Left lung (tissue), 4 donors: ENCODE measurements at regions not wholly inside any gene's neighbourhood (a gene's known extent, or its start where the extent isn't known, plus 50 kb on each side); places are given as distances from the start of the nearest gene placed in this dataset.

Source experiments
- ATAC-seq: fragments of 200-7000 bp; cut with Tn5 transposase; one replicate; pipeline ENCODE4 v1.9.1; 2020; ENCODE audit warnings: moderate library complexity
- DNase-seq, 4 donors: peaks; one replicate each; pipeline ENCODE4 v3.0.0-alpha.2; 2013 to 2020
- H3K27ac ChIP-seq, 2 donors: fragments of 200-600 bp; sonication (generic) in 1 of 2; one replicate each; pipeline versions ENCODE4 v1.5.0 to v1.8.0; 2020 to 2021
- H3K27me3 ChIP-seq, 2 donors: fragments of 200-600 bp; sonication (generic) in 1 of 2; one replicate each; pipeline versions ENCODE4 v1.5.0 to v1.8.0; 2020 to 2021
- H3K36me3 ChIP-seq, 2 donors: fragments of 200-600 bp; sonication (generic) in 1 of 2; one replicate each; pipeline versions ENCODE4 v1.5.0 to v1.8.0; 2020 to 2021
- H3K4me1 ChIP-seq, 2 donors: fragments of 200-600 bp; one replicate each; pipeline ENCODE4 v1.8.0; 2021
- H3K4me3 ChIP-seq, 2 donors: fragments of 200-600 bp; sonication (generic) in 1 of 2; one replicate each; pipeline versions ENCODE4 v1.5.0 to v1.8.0; 2020 to 2021; ENCODE audit warnings: mild to moderate bottlenecking in 1 of 2
- H3K9me3 ChIP-seq, 2 donors: fragments of 200-600 bp; sonication (generic) in 1 of 2; one replicate each; pipeline versions ENCODE4 v1.5.0 to v1.8.0; 2020 to 2021
- intact Hi-C, 2 donors: fragments of 100-400 bp; cut with DNase I; formaldehyde crosslinking; loops; one replicate each; pipeline versions ENCODE4 v1.11.2 to v1.14.2; 2022
- TF ChIP-seq, protein P1 (sequence below), 2 donors: fragments of 200-600 bp; sonication (generic) in 1 of 2; IDR thresholded peaks; one replicate each; pipeline versions ENCODE4 v1.5.0 to v1.8.0; 2021; ENCODE audit warnings: antibody characterized with exemption in 2 of 2
- donor health status: DM: no; HTN: yes; CAD: no.
- donor health status: DM: no; HTN: no; CAD: no.

DNA sequence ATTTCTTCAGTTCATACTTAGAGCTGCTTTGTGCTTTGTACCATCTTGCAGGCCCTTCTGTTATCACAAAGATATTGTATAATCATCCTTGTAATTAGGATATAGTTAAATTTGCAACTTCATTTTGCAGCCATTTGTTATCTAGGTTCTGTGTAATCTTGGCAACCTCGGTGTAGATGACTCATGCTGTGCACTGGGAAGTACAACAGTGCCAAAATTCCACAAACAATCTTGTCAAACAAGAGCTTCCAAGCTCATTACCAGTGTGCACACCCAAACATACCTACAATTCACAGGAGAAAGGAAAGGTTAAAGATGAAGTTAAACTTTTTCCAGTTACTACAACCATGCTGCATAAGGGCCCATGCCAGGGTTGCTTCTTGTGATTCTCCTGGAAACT is 1231.8 kb downstream of the CDH11 start:
- Histone ChIP-seq H3K4me1 (no peaks in the 10 kb centered on the region), H3K27me3 (no peaks in the 10 kb centered on the region), H3K27ac (no peak overlapping the region), H3K4me3 (no peak overlapping the region), H3K9me3 (no peaks in the 10 kb centered on the region), H3K36me3 (no peaks in the 10 kb centered on the region)
- TF ChIP-seq, protein P1, sequence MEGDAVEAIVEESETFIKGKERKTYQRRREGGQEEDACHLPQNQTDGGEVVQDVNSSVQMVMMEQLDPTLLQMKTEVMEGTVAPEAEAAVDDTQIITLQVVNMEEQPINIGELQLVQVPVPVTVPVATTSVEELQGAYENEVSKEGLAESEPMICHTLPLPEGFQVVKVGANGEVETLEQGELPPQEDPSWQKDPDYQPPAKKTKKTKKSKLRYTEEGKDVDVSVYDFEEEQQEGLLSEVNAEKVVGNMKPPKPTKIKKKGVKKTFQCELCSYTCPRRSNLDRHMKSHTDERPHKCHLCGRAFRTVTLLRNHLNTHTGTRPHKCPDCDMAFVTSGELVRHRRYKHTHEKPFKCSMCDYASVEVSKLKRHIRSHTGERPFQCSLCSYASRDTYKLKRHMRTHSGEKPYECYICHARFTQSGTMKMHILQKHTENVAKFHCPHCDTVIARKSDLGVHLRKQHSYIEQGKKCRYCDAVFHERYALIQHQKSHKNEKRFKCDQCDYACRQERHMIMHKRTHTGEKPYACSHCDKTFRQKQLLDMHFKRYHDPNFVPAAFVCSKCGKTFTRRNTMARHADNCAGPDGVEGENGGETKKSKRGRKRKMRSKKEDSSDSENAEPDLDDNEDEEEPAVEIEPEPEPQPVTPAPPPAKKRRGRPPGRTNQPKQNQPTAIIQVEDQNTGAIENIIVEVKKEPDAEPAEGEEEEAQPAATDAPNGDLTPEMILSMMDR (IDR thresholded peaks at IDR 0.05) = no peak
- DNase-seq (peak in 2 of 4 donors; percentile 10 to 25), ATAC-seq (peak; percentile 79)
- intact Hi-C loops = no loop called here

DNA sequence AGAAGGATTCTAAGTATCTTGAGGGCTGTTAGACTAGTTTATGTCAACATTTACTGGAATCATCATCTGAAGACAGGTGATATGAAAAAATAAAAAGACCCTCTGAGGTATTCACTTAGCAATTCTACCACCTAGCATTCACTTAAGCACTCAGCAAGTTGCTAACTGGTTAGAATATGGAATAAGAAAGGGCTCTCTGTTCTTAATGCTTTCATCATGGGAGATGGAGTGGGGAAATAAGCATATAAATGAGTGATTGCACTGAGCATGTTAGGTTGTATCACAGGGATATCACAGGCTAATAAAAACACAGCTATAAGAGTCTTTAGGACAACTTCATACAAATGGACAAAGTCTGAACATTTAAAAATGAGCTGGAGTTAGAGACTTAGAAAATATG is 1238.8 kb downstream of the CDH11 start:
- H3K27ac ChIP-seq = no peak overlapping the region
- H3K4me3 ChIP-seq = no peak overlapping the region
- ATAC-seq (no peak), DNase-seq (no peak)
- H3K4me1 ChIP-seq = no peaks in the 10 kb centered on the region
- TF ChIP-seq, protein P1 (IDR thresholded peaks at IDR 0.05) = no peak
- H3K9me3 ChIP-seq = no peaks in the 10 kb centered on the region
- intact Hi-C loops = no loop called here
- H3K36me3 ChIP-seq = no peaks in the 10 kb centered on the region
- no peaks in the 10 kb centered on the region for H3K27me3 ChIP-seq

DNA sequence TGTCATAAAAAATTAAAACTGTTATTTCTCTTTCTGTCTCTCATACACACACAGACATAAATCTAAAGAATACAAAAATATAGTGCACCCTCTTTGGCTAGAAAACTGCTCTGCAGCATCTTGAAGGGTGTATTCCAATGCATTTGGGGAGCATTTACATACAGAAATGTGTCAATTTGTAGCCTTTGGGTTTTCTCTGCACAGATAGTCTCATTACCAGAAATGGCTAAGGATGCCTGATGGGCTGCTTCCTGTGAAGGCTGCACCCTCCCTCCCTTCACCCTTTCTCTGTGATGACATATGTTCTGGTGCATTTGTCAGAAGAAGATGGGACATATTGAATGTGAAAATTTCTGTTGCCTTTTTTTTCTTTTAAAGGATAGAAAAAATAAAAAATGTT is 1239.3 kb downstream of the CDH11 start:
- ATAC-seq (no peak), DNase-seq (no peak)
- Histone ChIP-seq H3K4me1 (no peaks in the 10 kb centered on the region), H3K36me3 (no peaks in the 10 kb centered on the region), H3K9me3 (no peaks in the 10 kb centered on the region), H3K27me3 (no peaks in the 10 kb centered on the region), H3K27ac (no peak overlapping the region), H3K4me3 (no peak overlapping the region)
- intact Hi-C loops = no loop called here
- TF ChIP-seq, protein P1 (IDR thresholded peaks at IDR 0.05) = no peak

DNA sequence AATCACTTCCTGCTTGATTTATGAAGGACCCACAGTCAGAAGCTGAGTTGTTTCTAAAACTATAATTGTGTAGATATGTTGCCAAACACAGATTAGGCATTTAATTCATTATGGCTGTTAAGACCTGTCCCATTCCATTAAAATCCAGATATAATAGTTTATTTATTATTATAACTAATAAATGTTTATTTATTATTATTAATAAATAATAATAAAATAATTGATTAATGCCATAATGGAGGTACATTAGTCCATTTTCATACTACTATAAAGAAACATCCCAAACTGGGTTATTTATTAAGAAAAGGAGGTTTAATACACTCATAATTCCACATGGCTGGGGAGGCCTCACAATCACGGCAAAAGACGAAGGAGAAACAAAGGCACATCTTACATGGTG is 1240.9 kb downstream of the CDH11 start:
- no peaks in the 10 kb centered on the region for H3K9me3 ChIP-seq
- H3K4me3 ChIP-seq = no peak overlapping the region
- H3K4me1 ChIP-seq = no peaks in the 10 kb centered on the region
- TF ChIP-seq, protein P1 (IDR thresholded peaks at IDR 0.05) = no peak
- H3K27ac ChIP-seq = no peak overlapping the region
- no peak for DNase-seq
- no peaks in the 10 kb centered on the region for H3K36me3 ChIP-seq
- H3K27me3 ChIP-seq = no peaks in the 10 kb centered on the region
- intact Hi-C loops = no loop called here
- ATAC-seq = no peak

DNA sequence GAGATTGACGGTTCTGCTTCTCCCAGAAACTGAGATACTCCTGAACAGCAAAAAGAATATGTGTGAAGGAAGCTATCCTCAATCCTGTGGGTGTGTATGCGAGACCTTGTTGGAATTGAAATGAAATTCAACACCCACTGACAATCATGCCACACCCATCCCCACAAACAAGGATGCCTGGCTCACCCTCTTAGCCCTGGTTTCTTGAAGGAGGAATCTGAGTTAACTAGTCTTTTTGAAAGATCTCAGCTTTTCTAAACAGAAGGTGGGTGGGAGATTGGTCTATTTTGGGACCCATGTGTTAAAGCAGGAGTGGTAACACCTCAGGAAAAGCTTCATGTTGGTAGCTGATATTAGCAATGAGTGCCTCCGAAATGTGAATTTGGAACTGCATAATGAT is 1244.5 kb downstream of the CDH11 start:
- Histone ChIP-seq H3K36me3 (no peaks in the 10 kb centered on the region), H3K4me3 (no peak overlapping the region), H3K9me3 (no peaks in the 10 kb centered on the region), H3K27me3 (no peaks in the 10 kb centered on the region), H3K4me1 (no peaks in the 10 kb centered on the region), H3K27ac (no peak overlapping the region)
- ATAC-seq (no peak), DNase-seq (no peak)
- intact Hi-C loops = no loop called here
- TF ChIP-seq, protein P1 (IDR thresholded peaks at IDR 0.05) = no peak
